GM12878 (cell line): ENCODE measurements at regions not wholly inside any gene's neighbourhood (a gene's known extent, or its start where the extent isn't known, plus 50 kb on each side); places are given as distances from the start of the nearest gene placed in this dataset.
"Not testable (repeated sequence)": the region's sequence is repeated elsewhere in the genome, so short reads cannot be mapped to it uniquely, and the experiment has no call there.

ENCODE experiments used
- CBFB ChIP-seq: IDR thresholded peaks from 2 replicates; pipeline ENCODE4 v1.6.1; 2016; ENCODE audit warnings: antibody characterized with exemption, low read depth
- CBX5 ChIP-seq: sonication (generic); IDR thresholded peaks from 2 replicates; pipeline ENCODE4 v1.6.1; 2016; ENCODE audit warnings: low read depth, moderate library complexity, mild to moderate bottlenecking, inconsistent platforms
- EED ChIP-seq: sonication (generic); IDR thresholded peaks from 2 replicates; pipeline ENCODE4 v1.6.1; 2016; ENCODE audit warnings: antibody characterized with exemption, low read depth
- JUND ChIP-seq: IDR thresholded peaks from 2 replicates; pipeline ENCODE4 v1.6.1; 2012; ENCODE audit warnings: low read depth, mild to moderate bottlenecking, low read length, improper control_type of control experiment, moderate library complexity
- POLR2A ChIP-seq: IDR thresholded peaks from 2 replicates; pipeline ENCODE4 v1.6.1; 2011; ENCODE audit warnings: low read depth, mild to moderate bottlenecking, low read length
- SIN3A ChIP-seq: IDR thresholded peaks from 2 replicates; pipeline ENCODE4 v1.6.1; 2012; ENCODE audit warnings: low read depth, low read length, improper control_type of control experiment
- SP1 ChIP-seq: IDR thresholded peaks from one replicate; pipeline ENCODE4 v1.6.1; 2011; ENCODE audit warnings: low read depth, low read length
- TAF1 ChIP-seq: IDR thresholded peaks from 2 replicates; pipeline ENCODE4 v1.6.1; 2011; ENCODE audit warnings: mild to moderate bottlenecking, low read depth, low read length, borderline replicate concordance
- TF ChIP-seq, protein P1 (sequence below), 3 experiments: IDR thresholded peaks in 2 of 3; conservative IDR thresholded peaks in 1 of 3; 2 replicates each; pipeline ENCODE4 v1.5.1; 2011; ENCODE audit warnings: low read depth in 3 of 3, low read length in 3 of 3, mild to moderate bottlenecking in 3 of 3, control low read depth in 2 of 3, moderate library complexity in 2 of 3, inconsistent platforms in 1 of 3, mixed read lengths in 1 of 3; ENCODE audit not compliant: control insufficient read depth in 2 of 3, insufficient read depth in 1 of 3; ENCODE audit errors: extremely low read depth in 1 of 3
- TF ChIP-seq, protein P2 (sequence below): fragments of 450-650 bp; IDR thresholded peaks from 2 replicates; pipeline ENCODE4 v1.6.1; 2016; ENCODE audit warnings: mild to moderate bottlenecking, moderate library complexity, borderline replicate concordance
- TF ChIP-seq, protein P3 (sequence below): IDR thresholded peaks from 2 replicates; pipeline ENCODE4 v1.6.1; 2012; ENCODE audit warnings: mild to moderate bottlenecking, low read depth, low read length
- TF ChIP-seq, protein P4 (sequence below): fragments of 450-650 bp; IDR thresholded peaks from 2 replicates; pipeline ENCODE4 v1.6.1; 2018; ENCODE audit warnings: mild to moderate bottlenecking, low read depth, moderate library complexity; ENCODE audit not compliant: partially characterized antibody

DNA sequence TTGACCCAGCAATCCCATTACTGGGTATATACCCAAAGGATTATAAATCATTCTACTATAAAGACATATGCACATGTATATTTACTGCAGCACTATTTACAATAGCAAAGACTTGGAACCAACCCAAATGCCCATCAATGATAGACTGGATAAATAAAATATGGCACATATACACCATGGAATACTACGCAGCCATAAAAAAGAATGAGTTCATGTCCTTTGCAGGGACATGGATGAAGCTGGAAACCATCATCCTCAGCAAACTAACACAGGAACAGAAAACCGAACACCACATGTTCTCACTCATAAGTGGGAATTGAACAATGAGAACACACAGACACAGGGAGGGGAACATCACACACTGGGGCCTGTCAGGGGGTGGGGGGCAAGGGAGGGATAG, 862.0 kb downstream of the KCNJ2 start:
- TF ChIP-seq, protein P1, sequence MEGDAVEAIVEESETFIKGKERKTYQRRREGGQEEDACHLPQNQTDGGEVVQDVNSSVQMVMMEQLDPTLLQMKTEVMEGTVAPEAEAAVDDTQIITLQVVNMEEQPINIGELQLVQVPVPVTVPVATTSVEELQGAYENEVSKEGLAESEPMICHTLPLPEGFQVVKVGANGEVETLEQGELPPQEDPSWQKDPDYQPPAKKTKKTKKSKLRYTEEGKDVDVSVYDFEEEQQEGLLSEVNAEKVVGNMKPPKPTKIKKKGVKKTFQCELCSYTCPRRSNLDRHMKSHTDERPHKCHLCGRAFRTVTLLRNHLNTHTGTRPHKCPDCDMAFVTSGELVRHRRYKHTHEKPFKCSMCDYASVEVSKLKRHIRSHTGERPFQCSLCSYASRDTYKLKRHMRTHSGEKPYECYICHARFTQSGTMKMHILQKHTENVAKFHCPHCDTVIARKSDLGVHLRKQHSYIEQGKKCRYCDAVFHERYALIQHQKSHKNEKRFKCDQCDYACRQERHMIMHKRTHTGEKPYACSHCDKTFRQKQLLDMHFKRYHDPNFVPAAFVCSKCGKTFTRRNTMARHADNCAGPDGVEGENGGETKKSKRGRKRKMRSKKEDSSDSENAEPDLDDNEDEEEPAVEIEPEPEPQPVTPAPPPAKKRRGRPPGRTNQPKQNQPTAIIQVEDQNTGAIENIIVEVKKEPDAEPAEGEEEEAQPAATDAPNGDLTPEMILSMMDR (IDR thresholded peaks at IDR 0.05 in 2 of 3, conservative IDR thresholded peaks at IDR 0.05 in 1 of 3; ENCODE audit: control insufficient read depth in 2 of 3, extremely low read depth in 1 of 3, insufficient read depth in 1 of 3, low read depth in 3 of 3, low read length in 3 of 3): not testable (repeated sequence)
- TF ChIP-seq POLR2A, CBX5, SP1, EED, TAF1, JUND, CBFB, SIN3A: not testable (repeated sequence)
- TF ChIP-seq, protein P2, sequence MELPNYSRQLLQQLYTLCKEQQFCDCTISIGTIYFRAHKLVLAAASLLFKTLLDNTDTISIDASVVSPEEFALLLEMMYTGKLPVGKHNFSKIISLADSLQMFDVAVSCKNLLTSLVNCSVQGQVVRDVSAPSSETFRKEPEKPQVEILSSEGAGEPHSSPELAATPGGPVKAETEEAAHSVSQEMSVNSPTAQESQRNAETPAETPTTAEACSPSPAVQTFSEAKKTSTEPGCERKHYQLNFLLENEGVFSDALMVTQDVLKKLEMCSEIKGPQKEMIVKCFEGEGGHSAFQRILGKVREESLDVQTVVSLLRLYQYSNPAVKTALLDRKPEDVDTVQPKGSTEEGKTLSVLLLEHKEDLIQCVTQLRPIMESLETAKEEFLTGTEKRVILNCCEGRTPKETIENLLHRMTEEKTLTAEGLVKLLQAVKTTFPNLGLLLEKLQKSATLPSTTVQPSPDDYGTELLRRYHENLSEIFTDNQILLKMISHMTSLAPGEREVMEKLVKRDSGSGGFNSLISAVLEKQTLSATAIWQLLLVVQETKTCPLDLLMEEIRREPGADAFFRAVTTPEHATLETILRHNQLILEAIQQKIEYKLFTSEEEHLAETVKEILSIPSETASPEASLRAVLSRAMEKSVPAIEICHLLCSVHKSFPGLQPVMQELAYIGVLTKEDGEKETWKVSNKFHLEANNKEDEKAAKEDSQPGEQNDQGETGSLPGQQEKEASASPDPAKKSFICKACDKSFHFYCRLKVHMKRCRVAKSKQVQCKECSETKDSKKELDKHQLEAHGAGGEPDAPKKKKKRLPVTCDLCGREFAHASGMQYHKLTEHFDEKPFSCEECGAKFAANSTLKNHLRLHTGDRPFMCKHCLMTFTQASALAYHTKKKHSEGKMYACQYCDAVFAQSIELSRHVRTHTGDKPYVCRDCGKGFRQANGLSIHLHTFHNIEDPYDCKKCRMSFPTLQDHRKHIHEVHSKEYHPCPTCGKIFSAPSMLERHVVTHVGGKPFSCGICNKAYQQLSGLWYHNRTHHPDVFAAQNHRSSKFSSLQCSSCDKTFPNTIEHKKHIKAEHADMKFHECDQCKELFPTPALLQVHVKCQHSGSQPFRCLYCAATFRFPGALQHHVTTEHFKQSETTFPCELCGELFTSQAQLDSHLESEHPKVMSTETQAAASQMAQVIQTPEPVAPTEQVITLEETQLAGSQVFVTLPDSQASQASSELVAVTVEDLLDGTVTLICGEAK: not testable (repeated sequence)
- TF ChIP-seq, protein P3, sequence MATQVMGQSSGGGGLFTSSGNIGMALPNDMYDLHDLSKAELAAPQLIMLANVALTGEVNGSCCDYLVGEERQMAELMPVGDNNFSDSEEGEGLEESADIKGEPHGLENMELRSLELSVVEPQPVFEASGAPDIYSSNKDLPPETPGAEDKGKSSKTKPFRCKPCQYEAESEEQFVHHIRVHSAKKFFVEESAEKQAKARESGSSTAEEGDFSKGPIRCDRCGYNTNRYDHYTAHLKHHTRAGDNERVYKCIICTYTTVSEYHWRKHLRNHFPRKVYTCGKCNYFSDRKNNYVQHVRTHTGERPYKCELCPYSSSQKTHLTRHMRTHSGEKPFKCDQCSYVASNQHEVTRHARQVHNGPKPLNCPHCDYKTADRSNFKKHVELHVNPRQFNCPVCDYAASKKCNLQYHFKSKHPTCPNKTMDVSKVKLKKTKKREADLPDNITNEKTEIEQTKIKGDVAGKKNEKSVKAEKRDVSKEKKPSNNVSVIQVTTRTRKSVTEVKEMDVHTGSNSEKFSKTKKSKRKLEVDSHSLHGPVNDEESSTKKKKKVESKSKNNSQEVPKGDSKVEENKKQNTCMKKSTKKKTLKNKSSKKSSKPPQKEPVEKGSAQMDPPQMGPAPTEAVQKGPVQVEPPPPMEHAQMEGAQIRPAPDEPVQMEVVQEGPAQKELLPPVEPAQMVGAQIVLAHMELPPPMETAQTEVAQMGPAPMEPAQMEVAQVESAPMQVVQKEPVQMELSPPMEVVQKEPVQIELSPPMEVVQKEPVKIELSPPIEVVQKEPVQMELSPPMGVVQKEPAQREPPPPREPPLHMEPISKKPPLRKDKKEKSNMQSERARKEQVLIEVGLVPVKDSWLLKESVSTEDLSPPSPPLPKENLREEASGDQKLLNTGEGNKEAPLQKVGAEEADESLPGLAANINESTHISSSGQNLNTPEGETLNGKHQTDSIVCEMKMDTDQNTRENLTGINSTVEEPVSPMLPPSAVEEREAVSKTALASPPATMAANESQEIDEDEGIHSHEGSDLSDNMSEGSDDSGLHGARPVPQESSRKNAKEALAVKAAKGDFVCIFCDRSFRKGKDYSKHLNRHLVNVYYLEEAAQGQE: not testable (repeated sequence)
- TF ChIP-seq, protein P4, sequence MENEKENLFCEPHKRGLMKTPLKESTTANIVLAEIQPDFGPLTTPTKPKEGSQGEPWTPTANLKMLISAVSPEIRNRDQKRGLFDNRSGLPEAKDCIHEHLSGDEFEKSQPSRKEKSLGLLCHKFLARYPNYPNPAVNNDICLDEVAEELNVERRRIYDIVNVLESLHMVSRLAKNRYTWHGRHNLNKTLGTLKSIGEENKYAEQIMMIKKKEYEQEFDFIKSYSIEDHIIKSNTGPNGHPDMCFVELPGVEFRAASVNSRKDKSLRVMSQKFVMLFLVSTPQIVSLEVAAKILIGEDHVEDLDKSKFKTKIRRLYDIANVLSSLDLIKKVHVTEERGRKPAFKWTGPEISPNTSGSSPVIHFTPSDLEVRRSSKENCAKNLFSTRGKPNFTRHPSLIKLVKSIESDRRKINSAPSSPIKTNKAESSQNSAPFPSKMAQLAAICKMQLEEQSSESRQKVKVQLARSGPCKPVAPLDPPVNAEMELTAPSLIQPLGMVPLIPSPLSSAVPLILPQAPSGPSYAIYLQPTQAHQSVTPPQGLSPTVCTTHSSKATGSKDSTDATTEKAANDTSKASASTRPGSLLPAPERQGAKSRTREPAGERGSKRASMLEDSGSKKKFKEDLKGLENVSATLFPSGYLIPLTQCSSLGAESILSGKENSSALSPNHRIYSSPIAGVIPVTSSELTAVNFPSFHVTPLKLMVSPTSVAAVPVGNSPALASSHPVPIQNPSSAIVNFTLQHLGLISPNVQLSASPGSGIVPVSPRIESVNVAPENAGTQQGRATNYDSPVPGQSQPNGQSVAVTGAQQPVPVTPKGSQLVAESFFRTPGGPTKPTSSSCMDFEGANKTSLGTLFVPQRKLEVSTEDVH: not testable (repeated sequence)
